OCI-LY3 (cell line): ENCODE measurements at regions not wholly inside any gene's neighbourhood (a gene's known extent, or its start where the extent isn't known, plus 50 kb on each side); places are given as distances from the start of the nearest gene placed in this dataset.
"Not testable (repeated sequence)": the region's sequence is repeated elsewhere in the genome, so short reads cannot be mapped to it uniquely, and the experiment has no call there.

Experiments used
- H2AFZ ChIP-seq: fragments of 200-600, 300-600 bp; shearing (Covaris generic); 2 replicates; pipeline ENCODE4 v1.6.0; 2014; ENCODE audit warnings: antibody characterized with exemption, low read depth, low read length
- H3K27ac ChIP-seq: fragments of 200-600, 300-600 bp; sonication (generic); 2 replicates; pipeline ENCODE4 v1.5.1; 2014; ENCODE audit warnings: mild to moderate bottlenecking, low read length, moderate library complexity, mixed read lengths
- H3K27me3 ChIP-seq: fragments of 200-600, 300-600 bp; sonication (generic); 2 replicates; pipeline ENCODE4 v1.6.1; 2014; ENCODE audit warnings: low read depth, low read length, mixed read lengths
- H3K36me3 ChIP-seq: fragments of 200-600, 300-600 bp; sonication (generic); replicated peaks from 2 replicates; pipeline ENCODE3; 2014; ENCODE audit warnings: low read depth, low read length, mixed read lengths
- H3K4me1 ChIP-seq: fragments of 300-600, 200-600 bp; sonication (generic); 2 replicates; pipeline ENCODE4 v1.6.1; 2014; ENCODE audit warnings: low read length, mixed read lengths
- H3K4me2 ChIP-seq: fragments of 200-600, 300-600 bp; sonication (generic); 2 replicates; pipeline ENCODE4 v1.6.1; 2014; ENCODE audit warnings: low read length, mixed read lengths
- H3K4me3 ChIP-seq: fragments of 300-600, 200-600 bp; sonication (generic); 2 replicates; pipeline ENCODE4 v1.5.1; 2014; ENCODE audit warnings: antibody characterized with exemption, mild to moderate bottlenecking, low read length, moderate library complexity
- H3K79me2 ChIP-seq: fragments of 300-600, 200-600 bp; shearing (Covaris generic); 2 replicates; pipeline ENCODE4 v1.6.1; 2014; ENCODE audit warnings: mild to moderate bottlenecking, low read length, mixed read lengths
- H3K9ac ChIP-seq: fragments of 300-600, 200-600 bp; shearing (Covaris generic); 2 replicates; pipeline ENCODE4 v1.6.0; 2014; ENCODE audit warnings: mild to moderate bottlenecking, low read length, moderate library complexity
- H3K9me3 ChIP-seq: fragments of 200-600, 300-600 bp; shearing (Covaris generic); 2 replicates; pipeline ENCODE4 v1.6.1; 2014; ENCODE audit warnings: low read length, mixed read lengths; ENCODE audit not compliant: insufficient read depth
- H4K20me1 ChIP-seq: fragments of 200-600, 300-600 bp; sonication (generic); 2 replicates; pipeline ENCODE4 v1.6.1; 2016; ENCODE audit warnings: low read length, mixed read lengths; ENCODE audit not compliant: insufficient read depth
- EZH2phosphoT487 ChIP-seq: fragments of 200-600 bp; shearing (Covaris generic); IDR thresholded peaks from 2 replicates; pipeline ENCODE4 v1.6.1; 2018; ENCODE audit warnings: antibody characterized with exemption, mixed run types, low read depth
- TF ChIP-seq, protein P1 (sequence below): fragments of 200-600, 300-600 bp; sonication (generic); IDR thresholded peaks from 2 replicates; pipeline ENCODE4 v1.5.1; 2014; ENCODE audit warnings: antibody characterized with exemption, low read length, low read depth

DNA sequence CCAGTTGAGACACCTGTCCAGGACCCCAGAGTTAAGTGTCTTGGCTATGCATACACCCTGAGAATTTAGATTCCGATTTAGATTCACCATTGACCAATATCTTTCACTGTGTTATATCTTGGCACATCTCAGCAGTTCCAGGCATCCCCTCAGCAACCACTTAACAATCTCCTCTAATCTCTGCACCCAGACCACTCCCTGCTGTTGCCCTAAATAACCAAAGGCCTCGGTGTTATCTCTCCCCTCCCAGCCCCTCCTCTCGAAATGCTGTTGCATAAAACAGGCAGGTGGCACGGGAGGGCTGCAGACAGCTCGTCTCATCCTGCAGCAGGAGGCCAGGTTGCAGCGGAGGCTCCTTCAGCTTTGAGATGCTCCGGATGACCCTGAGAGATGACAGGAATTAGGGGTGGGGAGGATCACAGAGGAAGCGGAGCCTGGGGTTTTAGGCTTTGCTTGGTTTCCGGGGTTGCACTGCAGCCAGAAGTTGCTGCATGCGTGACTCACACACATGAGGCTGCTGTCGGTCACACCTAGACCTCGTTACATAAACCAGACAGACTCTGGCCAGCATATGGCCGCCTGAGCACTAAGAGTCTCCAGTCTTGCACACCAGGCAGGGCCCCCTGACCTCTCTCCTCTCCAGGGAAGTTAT, 210.3 kb upstream of the USP9Y start:
- Histone ChIP-seq H3K27me3 (no peaks in the 10 kb centered on the region), H2AFZ (no peak overlapping the region), H3K79me2 (no peaks in the 10 kb centered on the region), H3K9me3 (no peaks in the 10 kb centered on the region), H3K36me3 (no peaks in the 10 kb centered on the region), H3K27ac (no peak overlapping the region), H4K20me1 (no peaks in the 10 kb centered on the region), H3K4me3 (no peak overlapping the region), H3K4me1 (no peaks in the 10 kb centered on the region), H3K9ac (no peak overlapping the region), H3K4me2 (no peak overlapping the region)
- no peak for TF ChIP-seq EZH2phosphoT487
- TF ChIP-seq, protein P1, sequence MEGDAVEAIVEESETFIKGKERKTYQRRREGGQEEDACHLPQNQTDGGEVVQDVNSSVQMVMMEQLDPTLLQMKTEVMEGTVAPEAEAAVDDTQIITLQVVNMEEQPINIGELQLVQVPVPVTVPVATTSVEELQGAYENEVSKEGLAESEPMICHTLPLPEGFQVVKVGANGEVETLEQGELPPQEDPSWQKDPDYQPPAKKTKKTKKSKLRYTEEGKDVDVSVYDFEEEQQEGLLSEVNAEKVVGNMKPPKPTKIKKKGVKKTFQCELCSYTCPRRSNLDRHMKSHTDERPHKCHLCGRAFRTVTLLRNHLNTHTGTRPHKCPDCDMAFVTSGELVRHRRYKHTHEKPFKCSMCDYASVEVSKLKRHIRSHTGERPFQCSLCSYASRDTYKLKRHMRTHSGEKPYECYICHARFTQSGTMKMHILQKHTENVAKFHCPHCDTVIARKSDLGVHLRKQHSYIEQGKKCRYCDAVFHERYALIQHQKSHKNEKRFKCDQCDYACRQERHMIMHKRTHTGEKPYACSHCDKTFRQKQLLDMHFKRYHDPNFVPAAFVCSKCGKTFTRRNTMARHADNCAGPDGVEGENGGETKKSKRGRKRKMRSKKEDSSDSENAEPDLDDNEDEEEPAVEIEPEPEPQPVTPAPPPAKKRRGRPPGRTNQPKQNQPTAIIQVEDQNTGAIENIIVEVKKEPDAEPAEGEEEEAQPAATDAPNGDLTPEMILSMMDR = no peak

GRCh38 chrY:12492218-12492617, 208.8 kb upstream of the USP9Y start:
- Histone ChIP-seq H3K4me2 (no peak overlapping the region), H3K27me3 (no peaks in the 10 kb centered on the region), H3K27ac (no peak overlapping the region), H3K9ac (no peak overlapping the region), H3K4me1 (no peaks in the 10 kb centered on the region), H3K9me3 (no peaks in the 10 kb centered on the region), H3K79me2 (no peaks in the 10 kb centered on the region), H4K20me1 (no peaks in the 10 kb centered on the region), H3K4me3 (no peak overlapping the region), H2AFZ (no peak overlapping the region), H3K36me3 (no peaks in the 10 kb centered on the region)
- no peak for TF ChIP-seq EZH2phosphoT487
- TF ChIP-seq, protein P1 = no peak

- TF ChIP-seq, protein P1 = no peak
- no peak for TF ChIP-seq EZH2phosphoT487
- H3K4me2 ChIP-seq = no peak overlapping the region
- no peaks in the 10 kb centered on the region for H3K9me3 ChIP-seq
- no peaks in the 10 kb centered on the region for H3K79me2 ChIP-seq
- no peaks in the 10 kb centered on the region for H4K20me1 ChIP-seq
- no peak overlapping the region for H3K4me3 ChIP-seq
- no peak overlapping the region for H3K9ac ChIP-seq
- H3K27me3 ChIP-seq = no peaks in the 10 kb centered on the region
- H3K36me3 ChIP-seq = no peaks in the 10 kb centered on the region
- no peak overlapping the region for H3K27ac ChIP-seq
- H2AFZ ChIP-seq = no peak overlapping the region
- no peaks in the 10 kb centered on the region for H3K4me1 ChIP-seq
Observed at GRCh38 chrY:12496007-12496406, 205.0 kb upstream of the USP9Y start.

DNA sequence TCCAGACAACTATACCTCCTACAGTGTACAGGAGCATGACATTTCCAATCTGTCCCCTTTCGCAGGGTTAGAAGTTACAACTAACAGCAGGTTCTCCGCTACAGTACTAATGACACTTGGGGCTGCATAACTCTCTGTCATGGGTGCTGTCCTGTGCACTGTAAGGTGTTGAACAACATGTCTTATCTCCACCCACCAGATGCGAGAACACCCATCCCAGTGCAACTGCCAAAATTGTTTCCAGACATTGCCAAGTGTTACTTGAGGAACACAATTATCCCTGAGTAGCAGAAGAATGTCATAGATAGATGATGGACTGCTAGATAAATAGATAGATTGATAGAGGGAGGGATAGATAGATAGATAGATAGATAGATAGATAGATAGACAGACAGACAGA, 200.9 kb upstream of the USP9Y start:
- no peaks in the 10 kb centered on the region for H3K36me3 ChIP-seq
- H3K4me1 ChIP-seq = no peaks in the 10 kb centered on the region
- no peaks in the 10 kb centered on the region for H3K9me3 ChIP-seq
- H3K9ac ChIP-seq = no peak overlapping the region
- H3K79me2 ChIP-seq = no peaks in the 10 kb centered on the region
- no peak overlapping the region for H3K27ac ChIP-seq
- no peak overlapping the region for H3K4me2 ChIP-seq
- H3K4me3 ChIP-seq = no peak overlapping the region
- no peaks in the 10 kb centered on the region for H4K20me1 ChIP-seq
- no peak overlapping the region for H2AFZ ChIP-seq
- no peaks in the 10 kb centered on the region for H3K27me3 ChIP-seq
- no peak for TF ChIP-seq EZH2phosphoT487
- TF ChIP-seq, protein P1 = no peak

GRCh38 chrY:12504028-12504427, 197.0 kb upstream of the USP9Y start:
- H2AFZ ChIP-seq, H3K36me3 ChIP-seq, H3K9ac ChIP-seq, H3K79me2 ChIP-seq, H3K4me1 ChIP-seq, H3K4me2 ChIP-seq, H3K27ac ChIP-seq, H3K27me3 ChIP-seq, H4K20me1 ChIP-seq, H3K4me3 ChIP-seq, H3K9me3 ChIP-seq: not testable (repeated sequence)
